Pancreas (tissue), 10 donors: ENCODE measurements at regions not wholly inside any gene's neighbourhood (a gene's known extent, or its start where the extent isn't known, plus 50 kb on each side); places are given as distances from the start of the nearest gene placed in this dataset.
A peak's percentile ranks its signal among the peaks of the same experiment; 100 is the strongest.

Source experiments
- ATAC-seq, 4 donors: fragments of 200-7000 bp; cut with Tn5 transposase; one replicate each; pipeline versions ENCODE4 v1.8.0 to v1.9.1; 2020; ENCODE audit warnings: mild to moderate bottlenecking in 4 of 4, moderate library complexity in 4 of 4
- DNase-seq, 6 donors: peaks; one replicate each; pipeline ENCODE4 v3.0.0-alpha.2; 2020
- FAIRE-seq: peaks from 2 replicates; lab custom pipeline; 2012; peaks lifted over from hg19 to GRCh38; lab: Jason Lieb, UNC
- H3K27ac ChIP-seq, 4 donors: fragments of 200-600 bp; sonication (generic); 1 replicate in 3 of 4; 2 replicates in 1 of 4; pipeline versions ENCODE4 v1.5.0 to v1.8.0; 2020
- H3K27me3 ChIP-seq, 4 donors: fragments of 200-600 bp; one replicate each; pipeline ENCODE4 v1.8.0; 2021
- H3K36me3 ChIP-seq, 3 donors: fragments of 200-600 bp; sonication (generic) in 1 of 3; one replicate each; pipeline versions ENCODE4 v1.5.0 to v1.8.0; 2020 to 2021
- H3K4me1 ChIP-seq, 3 donors: fragments of 200-600 bp; one replicate each; pipeline ENCODE4 v1.8.0; 2021
- H3K4me3 ChIP-seq, 4 donors: fragments of 200-600 bp; sonication (generic) in 2 of 4; one replicate each; pipeline versions ENCODE4 v1.5.0 to v1.8.0; 2020 to 2021
- H3K9me3 ChIP-seq, 4 donors: fragments of 200-600 bp; one replicate each; pipeline ENCODE4 v1.8.0; 2021
- WGBS, 2 donors: extraction: QIAGEN DNeasy Blood & Tissue Kit; methylation state at CpG; one replicate each; pipeline ENCODE4 v1.1.7; 2013; 5-methylcytosine and 5-hydroxymethylcytosine counted together
- intact Hi-C, 3 donors: fragments of 100-400 bp; cut with DNase I; formaldehyde crosslinking; loops; one replicate each; pipeline versions ENCODE4 v1.11.1 to v1.14.2; 2022
- TF ChIP-seq, protein P1 (sequence below), 4 donors: fragments of 200-600 bp; sonication (generic) in 3 of 4; IDR thresholded peaks; one replicate each; pipeline versions ENCODE4 v1.5.0 to v1.8.0; 2021; ENCODE audit warnings: antibody characterized with exemption in 4 of 4
- donor health status: healthy with polysubstance abuse.
- donor health status: DM: no; HTN: no; CAD: no; lungs with moderate emphysema.
- donor health status: DM: no; HTN: no; CAD: no.
- donor health status: control.
- donor health status: control.
- donor health status: Bipolar disorder and iron deficiency.
- donor health status: DM: yes; HTN: yes; CAD: no.
- donor health status: DM: no; HTN: no; CAD: no.
- donor health status: DM: no; HTN: no; CAD: no.
- donor health status: DM: yes; HTN: yes; CAD: no.

DNA sequence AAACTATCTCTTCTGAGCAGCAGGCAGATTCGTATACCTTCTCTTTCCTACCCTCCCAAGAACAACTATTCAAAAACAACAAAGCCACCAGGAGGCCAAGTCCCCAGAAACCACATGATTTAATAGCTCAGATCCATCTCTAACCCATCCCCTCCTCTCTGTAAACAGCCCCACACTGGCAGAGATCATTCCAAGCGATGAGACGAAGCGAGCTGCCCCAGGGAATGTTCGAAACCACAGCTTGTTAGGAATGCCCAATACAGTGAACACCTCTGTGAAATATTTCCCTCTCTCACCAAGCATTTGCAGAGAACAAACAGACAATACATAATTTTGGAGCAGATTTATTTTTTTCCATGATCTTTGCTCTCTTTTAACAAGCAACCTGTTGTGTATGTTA lies 231.8 kb downstream of the SOD2 start:
- TF ChIP-seq, protein P1, sequence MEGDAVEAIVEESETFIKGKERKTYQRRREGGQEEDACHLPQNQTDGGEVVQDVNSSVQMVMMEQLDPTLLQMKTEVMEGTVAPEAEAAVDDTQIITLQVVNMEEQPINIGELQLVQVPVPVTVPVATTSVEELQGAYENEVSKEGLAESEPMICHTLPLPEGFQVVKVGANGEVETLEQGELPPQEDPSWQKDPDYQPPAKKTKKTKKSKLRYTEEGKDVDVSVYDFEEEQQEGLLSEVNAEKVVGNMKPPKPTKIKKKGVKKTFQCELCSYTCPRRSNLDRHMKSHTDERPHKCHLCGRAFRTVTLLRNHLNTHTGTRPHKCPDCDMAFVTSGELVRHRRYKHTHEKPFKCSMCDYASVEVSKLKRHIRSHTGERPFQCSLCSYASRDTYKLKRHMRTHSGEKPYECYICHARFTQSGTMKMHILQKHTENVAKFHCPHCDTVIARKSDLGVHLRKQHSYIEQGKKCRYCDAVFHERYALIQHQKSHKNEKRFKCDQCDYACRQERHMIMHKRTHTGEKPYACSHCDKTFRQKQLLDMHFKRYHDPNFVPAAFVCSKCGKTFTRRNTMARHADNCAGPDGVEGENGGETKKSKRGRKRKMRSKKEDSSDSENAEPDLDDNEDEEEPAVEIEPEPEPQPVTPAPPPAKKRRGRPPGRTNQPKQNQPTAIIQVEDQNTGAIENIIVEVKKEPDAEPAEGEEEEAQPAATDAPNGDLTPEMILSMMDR (IDR thresholded peaks at IDR 0.05): no peak
- DNase-seq (no peak), ATAC-seq (no peak), FAIRE-seq (no peak)
- no peaks in the 10 kb centered on the region for H3K27me3 ChIP-seq
- H3K27ac ChIP-seq: no peak overlapping the region
- H3K4me1 ChIP-seq: no peaks in the 10 kb centered on the region
- WGBS, 2 donors: 34 to 59% methylated on average over 5 of the region's 5 CpGs
- H3K9me3 ChIP-seq: no peaks in the 10 kb centered on the region
- no peak overlapping the region for H3K4me3 ChIP-seq
- H3K36me3 ChIP-seq: no peaks in the 10 kb centered on the region
- intact Hi-C loops: no loop called here

- intact Hi-C loops: no loop called here
- WGBS, 2 donors: 54 to 69% methylated on average over 4 of the region's 4 CpGs
These were observed 232.6 kb downstream of the SOD2 start for GRCh38 chr6:159460476-159460875.

GRCh38 chr6:159456349-159456748 lies 236.7 kb downstream of the SOD2 start:
- ATAC-seq (peak in 1 of 4 donors; percentile 14), DNase-seq (no peak), FAIRE-seq (no peak)
- Histone ChIP-seq H3K4me1 (no peaks in the 10 kb centered on the region), H3K27me3 (no peaks in the 10 kb centered on the region), H3K27ac (no peak overlapping the region), H3K4me3 (no peak overlapping the region), H3K9me3 (no peaks in the 10 kb centered on the region), H3K36me3 (no peaks in the 10 kb centered on the region)
- 46 to 61% methylated on average over 2 of the region's 2 CpGs for WGBS, 2 donors
- TF ChIP-seq, protein P1 (IDR thresholded peaks at IDR 0.05): no peak
- intact Hi-C loops: no loop called here

More at GRCh38 chr6:159460476-159460875, 232.6 kb downstream of the SOD2 start:
- TF ChIP-seq, protein P1 (IDR thresholded peaks at IDR 0.05): no peak
- H3K36me3 ChIP-seq: no peaks in the 10 kb centered on the region
- H3K4me3 ChIP-seq: no peak overlapping the region
- H3K9me3 ChIP-seq: no peaks in the 10 kb centered on the region
- H3K27me3 ChIP-seq: no peaks in the 10 kb centered on the region
- no peak for FAIRE-seq
- no peak overlapping the region for H3K27ac ChIP-seq
- no peaks in the 10 kb centered on the region for H3K4me1 ChIP-seq
- no peak for DNase-seq
- no peak for ATAC-seq

GRCh38 chr6:159455700-159456274 lies 237.3 kb downstream of the SOD2 start:
- no peak overlapping the region for H3K4me3 ChIP-seq
- WGBS, 2 donors: 71 to 80% methylated on average over 15 of the region's 15 CpGs

More at GRCh38 chr6:159455700-159456274, 237.3 kb downstream of the SOD2 start:
- FAIRE-seq: no peak
- TF ChIP-seq, protein P1 (IDR thresholded peaks at IDR 0.05): no peak
- no peaks in the 10 kb centered on the region for H3K27me3 ChIP-seq
- intact Hi-C loops: no loop called here
- H3K9me3 ChIP-seq: no peaks in the 10 kb centered on the region
- H3K27ac ChIP-seq: no peak overlapping the region
- H3K36me3 ChIP-seq: no peaks in the 10 kb centered on the region
- H3K4me1 ChIP-seq: no peaks in the 10 kb centered on the region
- no peak for DNase-seq
- no peak for ATAC-seq
